GM12892 (cell line): ENCODE measurements at regions not wholly inside any gene's neighbourhood (a gene's known extent, or its start where the extent isn't known, plus 50 kb on each side); places are given as distances from the start of the nearest gene placed in this dataset.
"Not testable (repeated sequence)": the region's sequence is repeated elsewhere in the genome, so short reads cannot be mapped to it uniquely, and the experiment has no call there.

Experiments
- DNase-seq: peaks from one replicate; pipeline ENCODE4 v3.0.0; 2011; ENCODE audit not compliant: insufficient read length
- FAIRE-seq: peaks from 2 replicates; lab custom pipeline; 2011; peaks lifted over from hg19 to GRCh38; lab: Jason Lieb, UNC
- POLR2A ChIP-seq: IDR thresholded peaks from 2 replicates; pipeline ENCODE4 v1.6.1; 2011; ENCODE audit warnings: low read depth, low read length, control low read depth
- POLR2AphosphoS5 ChIP-seq: IDR thresholded peaks from 2 replicates; pipeline ENCODE4 v1.6.1; 2011; ENCODE audit warnings: low read depth, low read length, control low read depth
- TAF1 ChIP-seq: IDR thresholded peaks from 2 replicates; pipeline ENCODE4 v1.6.1; 2011; ENCODE audit warnings: low read depth, mild to moderate bottlenecking, control low read depth, low read length, borderline replicate concordance

DNA sequence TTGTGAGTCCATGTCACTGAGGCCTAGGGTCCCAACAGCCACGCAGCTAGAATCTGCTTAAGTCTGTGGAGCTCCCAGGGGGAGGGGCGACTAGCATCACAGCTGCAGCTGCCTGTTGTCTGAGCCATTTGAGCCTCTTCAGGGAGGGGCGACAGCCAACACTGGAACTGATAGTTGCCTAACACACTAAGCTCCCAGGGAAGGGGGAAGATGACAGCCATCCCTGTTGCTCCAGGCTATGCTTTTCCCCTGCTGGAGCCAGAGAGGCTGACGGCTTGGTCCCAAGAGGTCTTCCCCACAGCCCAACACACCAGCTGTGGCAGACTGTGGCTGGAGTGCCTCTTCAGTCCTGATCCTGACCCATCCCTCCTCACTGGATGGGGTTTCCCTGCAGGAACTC lies 817.5 kb downstream of the NXPH1 start:
- TF ChIP-seq TAF1 (no peak), POLR2AphosphoS5 (no peak), POLR2A (no peak)
- DNase-seq, result no peak
- FAIRE-seq, result no peak

GRCh38 chr7:9264395-9264794 lies 831.0 kb downstream of the NXPH1 start:
- DNase-seq (no peak), FAIRE-seq (no peak)
- TF ChIP-seq POLR2AphosphoS5 (no peak), TAF1 (no peak), POLR2A (no peak)

- FAIRE-seq, result no peak
- TF ChIP-seq POLR2AphosphoS5 (no peak), POLR2A (no peak), TAF1 (no peak)
- DNase-seq, result no peak
Measured at GRCh38 chr7:9280088-9280487, 846.7 kb downstream of the NXPH1 start.

DNA sequence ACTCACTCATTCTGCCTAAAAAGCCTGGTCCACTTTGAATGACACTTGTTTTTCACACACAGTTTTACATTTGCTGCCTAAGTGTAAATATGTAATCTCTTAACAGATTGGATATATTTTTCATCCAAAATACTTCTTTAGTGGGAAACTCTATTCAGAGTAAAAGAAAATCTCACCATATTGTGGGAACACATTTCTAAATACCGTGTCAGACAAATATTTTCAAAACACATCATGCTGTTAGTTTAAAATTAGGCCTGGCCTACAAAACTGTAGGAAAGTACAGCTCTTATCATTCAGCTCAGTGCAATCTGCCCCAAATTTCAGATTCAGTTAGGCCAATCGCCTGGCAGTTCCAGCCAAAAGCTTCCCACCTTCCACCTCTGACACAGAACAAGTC lies 849.8 kb downstream of the NXPH1 start:
- FAIRE-seq (no peak), DNase-seq (no peak)
- TF ChIP-seq POLR2A (no peak), POLR2AphosphoS5 (no peak), TAF1 (no peak)

DNA sequence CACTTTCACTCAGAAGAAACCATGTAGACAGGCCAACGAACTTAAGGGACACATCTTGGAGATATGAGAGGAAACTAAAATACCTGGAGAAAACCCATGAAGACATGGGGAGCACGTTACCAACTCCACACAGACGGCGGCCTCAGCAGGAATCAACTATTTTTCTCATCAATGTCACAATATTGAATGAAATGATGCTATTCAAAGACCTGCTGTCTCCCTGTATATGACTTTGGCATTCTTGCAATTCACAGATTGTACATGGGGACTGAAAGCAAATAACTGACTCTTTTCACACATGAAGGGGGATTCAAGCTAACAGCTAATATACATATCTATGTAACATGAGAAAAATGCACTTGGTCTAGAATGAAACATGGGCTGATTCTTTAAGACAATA lies 869.0 kb downstream of the NXPH1 start:
- no peak for TF ChIP-seq TAF1
- no peak for TF ChIP-seq POLR2A
- TF ChIP-seq POLR2AphosphoS5, result no peak
- DNase-seq, result no peak
- no peak for FAIRE-seq

DNA sequence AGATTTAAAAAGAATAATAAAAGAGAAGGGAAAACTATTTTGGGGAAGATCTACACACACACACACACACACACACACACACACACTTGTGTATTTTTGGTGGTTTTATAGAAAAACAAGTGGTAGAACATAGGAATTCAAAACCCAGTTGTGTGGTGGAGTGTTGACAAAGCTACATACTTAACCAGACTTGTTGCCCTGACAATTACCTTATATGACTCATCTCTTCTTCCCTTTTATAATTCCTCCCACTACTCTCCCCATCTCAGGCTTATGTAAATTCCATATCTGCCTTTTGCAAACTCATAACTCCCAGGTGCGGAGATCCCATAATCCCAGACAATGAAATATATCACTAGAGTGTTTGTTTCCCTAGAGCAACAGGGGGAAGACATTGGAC lies 873.7 kb downstream of the NXPH1 start:
- no peak for TF ChIP-seq POLR2AphosphoS5
- TF ChIP-seq TAF1, result no peak
- DNase-seq, result no peak
- no peak for FAIRE-seq

DNA sequence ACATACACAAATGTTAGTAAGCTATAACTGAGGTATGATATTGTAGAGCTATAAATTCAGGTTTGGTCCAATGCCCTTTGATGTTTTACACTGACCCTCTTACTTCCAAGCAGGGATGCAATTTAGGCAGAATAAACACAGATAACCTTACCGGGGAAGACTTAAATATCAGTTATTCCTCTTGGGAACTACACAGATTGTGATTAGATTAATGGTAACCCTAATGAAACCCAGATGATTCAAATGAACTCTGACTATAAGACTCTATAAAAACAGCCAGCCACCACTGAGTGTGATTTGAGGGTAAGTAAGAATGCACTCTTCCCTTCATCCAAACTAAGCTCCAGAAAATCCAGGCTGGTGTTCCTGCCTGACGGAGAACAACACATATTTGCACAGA lies 891.1 kb downstream of the NXPH1 start:
- TF ChIP-seq POLR2A (no peak), TAF1 (no peak), POLR2AphosphoS5 (no peak)
- DNase-seq (no peak), FAIRE-seq (no peak)

- no peak for FAIRE-seq
Measured at GRCh38 chr7:9328296-9328695, 894.9 kb downstream of the NXPH1 start.

GRCh38 chr7:9349625-9350024 lies 916.2 kb downstream of the NXPH1 start:
- TF ChIP-seq POLR2A (no peak), TAF1 (no peak), POLR2AphosphoS5 (no peak)
- FAIRE-seq (no peak), DNase-seq (no peak)

More at GRCh38 chr7:9328296-9328695, 894.9 kb downstream of the NXPH1 start:
- no peak for TF ChIP-seq POLR2A
- TF ChIP-seq TAF1, result no peak
- TF ChIP-seq POLR2AphosphoS5, result no peak
- DNase-seq, result no peak

- TF ChIP-seq TAF1 (no peak), POLR2AphosphoS5 (no peak), POLR2A (no peak)
- no peak for FAIRE-seq
- no peak for DNase-seq
Measured at GRCh38 chr7:9391221-9391620, 957.8 kb downstream of the NXPH1 start.

DNA sequence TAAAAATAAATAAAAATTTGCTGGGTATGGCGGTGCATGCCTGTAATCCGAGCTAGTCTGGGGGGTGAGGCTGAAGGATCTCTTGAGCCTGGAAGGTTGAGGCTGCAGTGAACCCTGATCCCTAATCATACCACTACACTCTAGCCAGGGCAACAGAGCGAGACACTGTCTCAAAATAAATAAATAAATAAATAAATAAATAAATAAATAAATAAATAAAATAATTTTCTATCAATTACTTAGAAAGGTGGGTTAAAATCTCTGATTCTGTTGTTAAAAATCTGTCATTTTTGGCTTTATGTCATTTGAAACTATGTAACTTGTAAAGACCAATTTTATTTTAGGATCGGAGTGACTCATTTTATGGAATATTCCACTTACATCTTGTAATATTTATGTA lies 958.6 kb downstream of the NXPH1 start:
- FAIRE-seq (no peak), DNase-seq (no peak)
- no peak for TF ChIP-seq POLR2AphosphoS5
- TF ChIP-seq TAF1, result no peak
- TF ChIP-seq POLR2A, result no peak

- FAIRE-seq, DNase-seq: not testable (repeated sequence)
Measured at GRCh38 chr7:9404386-9404785, 971.0 kb downstream of the NXPH1 start.

DNA sequence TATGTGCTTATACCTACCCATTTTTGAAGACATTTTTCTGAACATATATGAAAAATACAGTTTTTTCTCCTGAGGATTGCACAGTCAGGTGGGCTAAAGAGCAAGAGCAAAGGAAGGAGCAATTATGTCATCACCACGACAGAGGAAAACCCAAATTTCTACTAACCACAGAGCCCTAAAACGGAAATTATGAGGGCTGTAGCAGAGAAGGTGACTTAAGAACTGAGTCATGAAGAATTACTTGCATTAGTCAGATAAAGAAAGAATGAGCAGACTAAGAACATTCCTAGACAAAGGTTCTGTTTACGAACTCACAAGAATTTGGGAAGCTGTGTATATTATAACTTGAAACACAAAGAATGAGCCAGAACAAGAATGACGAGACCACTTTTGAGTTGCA lies 974.4 kb downstream of the NXPH1 start:
- DNase-seq (no peak), FAIRE-seq (no peak)
- TF ChIP-seq TAF1 (no peak), POLR2A (no peak), POLR2AphosphoS5 (no peak)
